HG03064 (cell line): ENCODE measurements at regions not wholly inside any gene's neighbourhood (a gene's known extent, or its start where the extent isn't known, plus 50 kb on each side); places are given as distances from the start of the nearest gene placed in this dataset.
"Not testable (repeated sequence)": the region's sequence is repeated elsewhere in the genome, so short reads cannot be mapped to it uniquely, and the experiment has no call there.

Source experiments
- ATAC-seq: cut with Tn5 transposase; IDR thresholded peaks from one replicate; pipeline ENCODE4 v1.9.1; 2021; ENCODE audit warnings: low read depth; ENCODE audit not compliant: unreplicated experiment

GRCh38 chr9:115898478-115898877 lies 255.1 kb upstream of the PAPPA start:
- not testable (repeated sequence) for ATAC-seq

- no peak for ATAC-seq
Measured at GRCh38 chr9:115900698-115901097, 252.9 kb upstream of the PAPPA start.

GRCh38 chr9:115910959-115911358 lies 242.6 kb upstream of the PAPPA start:
- ATAC-seq = no peak

- no peak for ATAC-seq
Measured at GRCh38 chr9:115912086-115912485, 241.5 kb upstream of the PAPPA start.

- ATAC-seq = no peak
Measured at GRCh38 chr9:115913696-115914095, 239.9 kb upstream of the PAPPA start.

GRCh38 chr9:115914291-115914690 lies 239.3 kb upstream of the PAPPA start:
- ATAC-seq = no peak

- ATAC-seq = no peak
Measured at GRCh38 chr9:115921301-115921700, 232.3 kb upstream of the PAPPA start.

GRCh38 chr9:115922444-115922843 lies 231.1 kb upstream of the PAPPA start:
- no peak for ATAC-seq

- no peak for ATAC-seq
Measured at GRCh38 chr9:115923410-115923809, 230.2 kb upstream of the PAPPA start.

- no peak for ATAC-seq
Measured at GRCh38 chr9:115923903-115924668, 229.5 kb upstream of the PAPPA start.

- ATAC-seq = no peak
Measured at GRCh38 chr9:115924669-115924987, 229.0 kb upstream of the PAPPA start.

- no peak for ATAC-seq
Measured at GRCh38 chr9:115925424-115925823, 228.2 kb upstream of the PAPPA start.

GRCh38 chr9:115930472-115930871 lies 223.1 kb upstream of the PAPPA start:
- ATAC-seq = no peak

- ATAC-seq = no peak
Measured at GRCh38 chr9:115938479-115938878, 215.1 kb upstream of the PAPPA start.

GRCh38 chr9:115939065-115939765 lies 214.4 kb upstream of the PAPPA start:
- ATAC-seq = no peak

- no peak for ATAC-seq
Measured at GRCh38 chr9:115941561-115942315, 211.9 kb upstream of the PAPPA start.

- no peak for ATAC-seq
Measured at GRCh38 chr9:115943431-115944165, 210.0 kb upstream of the PAPPA start.

GRCh38 chr9:115944166-115944948 lies 209.2 kb upstream of the PAPPA start:
- ATAC-seq = no peak

GRCh38 chr9:115945009-115945431 lies 208.6 kb upstream of the PAPPA start:
- ATAC-seq = no peak

- no peak for ATAC-seq
Measured at GRCh38 chr9:115946530-115946929, 207.1 kb upstream of the PAPPA start.
